Suprapubic skin (tissue), 4 donors: ENCODE measurements at regions not wholly inside any gene's neighbourhood (a gene's known extent, or its start where the extent isn't known, plus 50 kb on each side); places are given as distances from the start of the nearest gene placed in this dataset.

ENCODE experiments used
- CTCF ChIP-seq, 2 donors: fragments of 200-600 bp in 1 of 2; fragments of 450-650 bp in 1 of 2; sonication (generic) in 1 of 2; IDR thresholded peaks; one replicate each; pipeline ENCODE4 v1.5.1; 2016 to 2019; ENCODE audit warnings: antibody characterized with exemption in 2 of 2, mild to moderate bottlenecking in 1 of 2, moderate library complexity in 1 of 2
- EP300 ChIP-seq: sonication (generic); formaldehyde crosslinking; IDR thresholded peaks from one replicate; pipeline ENCODE4 v1.6.1; 2017; ENCODE audit warnings: antibody characterized with exemption
- POLR2AphosphoS5 ChIP-seq, 3 donors: sonication (generic); formaldehyde crosslinking; IDR thresholded peaks; one replicate each; pipeline ENCODE4 v1.6.1; 2017; ENCODE audit warnings: antibody characterized with exemption in 3 of 3

GRCh38 chr2:172219201-172219600 lies 116.5 kb upstream of the DLX2 start:
- no peak for TF ChIP-seq CTCF (IDR thresholded peaks at IDR 0.05)
- TF ChIP-seq POLR2AphosphoS5 (IDR thresholded peaks at IDR 0.05): no peak
- TF ChIP-seq EP300: no peak
